Ascending aorta (tissue), 2 donors: ENCODE measurements at regions not wholly inside any gene's neighbourhood (a gene's known extent, or its start where the extent isn't known, plus 50 kb on each side); places are given as distances from the start of the nearest gene placed in this dataset.
"Not testable (repeated sequence)": the region's sequence is repeated elsewhere in the genome, so short reads cannot be mapped to it uniquely, and the experiment has no call there.

ENCODE experiments used
- DNase-seq, 2 donors: peaks; one replicate each; pipeline ENCODE4 v3.0.0-alpha.2; 2019; ENCODE audit warnings: low spot score in 2 of 2
- H3K27ac ChIP-seq, 2 donors: fragments of 200-600 bp; sonication (generic); one replicate each; pipeline ENCODE4 v1.5.1; 2016 to 2017; ENCODE audit warnings: mild to moderate bottlenecking in 1 of 2
- H3K27me3 ChIP-seq: fragments of 200-600 bp; sonication (generic); one replicate; pipeline ENCODE4 v1.5.1; 2017
- H3K36me3 ChIP-seq, 2 donors: fragments of 200-600 bp; sonication (generic); one replicate each; pipeline ENCODE4 v1.5.1; 2016
- H3K4me1 ChIP-seq, 2 donors: fragments of 200-600 bp; sonication (generic); one replicate each; pipeline ENCODE4 v1.5.1; 2016 to 2017; ENCODE audit warnings: mild to moderate bottlenecking in 1 of 2
- H3K4me3 ChIP-seq, 2 donors: fragments of 200-600 bp; sonication (generic); one replicate each; pipeline ENCODE4 v1.5.1; 2016 to 2017; ENCODE audit warnings: mild to moderate bottlenecking in 1 of 2
- H3K9me3 ChIP-seq, 2 donors: fragments of 200-600 bp; sonication (generic); one replicate each; pipeline ENCODE4 v1.5.1; 2016
- intact Hi-C: fragments of 100-400 bp; cut with DNase I; formaldehyde crosslinking; loops from one replicate; pipeline ENCODE4 v1.15.1; 2023
- TF ChIP-seq, protein P1 (sequence below), 3 experiments: fragments of 200-600 bp in 2 of 3; fragments of 450-650 bp in 1 of 3; sonication (generic) in 2 of 3; IDR thresholded peaks; one replicate each; pipeline ENCODE4 v1.5.1; 2016 to 2019; ENCODE audit warnings: antibody characterized with exemption in 3 of 3, mild to moderate bottlenecking in 1 of 3, moderate library complexity in 1 of 3

- no peak overlapping the region for H3K4me3 ChIP-seq
- DNase-seq, result no peak
- no peaks in the 10 kb centered on the region for H3K4me1 ChIP-seq
- intact Hi-C loops, result no loop called here
- no peaks in the 10 kb centered on the region for H3K27me3 ChIP-seq
- H3K9me3 ChIP-seq, result no peaks in the 10 kb centered on the region
- TF ChIP-seq, protein P1, sequence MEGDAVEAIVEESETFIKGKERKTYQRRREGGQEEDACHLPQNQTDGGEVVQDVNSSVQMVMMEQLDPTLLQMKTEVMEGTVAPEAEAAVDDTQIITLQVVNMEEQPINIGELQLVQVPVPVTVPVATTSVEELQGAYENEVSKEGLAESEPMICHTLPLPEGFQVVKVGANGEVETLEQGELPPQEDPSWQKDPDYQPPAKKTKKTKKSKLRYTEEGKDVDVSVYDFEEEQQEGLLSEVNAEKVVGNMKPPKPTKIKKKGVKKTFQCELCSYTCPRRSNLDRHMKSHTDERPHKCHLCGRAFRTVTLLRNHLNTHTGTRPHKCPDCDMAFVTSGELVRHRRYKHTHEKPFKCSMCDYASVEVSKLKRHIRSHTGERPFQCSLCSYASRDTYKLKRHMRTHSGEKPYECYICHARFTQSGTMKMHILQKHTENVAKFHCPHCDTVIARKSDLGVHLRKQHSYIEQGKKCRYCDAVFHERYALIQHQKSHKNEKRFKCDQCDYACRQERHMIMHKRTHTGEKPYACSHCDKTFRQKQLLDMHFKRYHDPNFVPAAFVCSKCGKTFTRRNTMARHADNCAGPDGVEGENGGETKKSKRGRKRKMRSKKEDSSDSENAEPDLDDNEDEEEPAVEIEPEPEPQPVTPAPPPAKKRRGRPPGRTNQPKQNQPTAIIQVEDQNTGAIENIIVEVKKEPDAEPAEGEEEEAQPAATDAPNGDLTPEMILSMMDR (IDR thresholded peaks at IDR 0.05), result no peak
- H3K36me3 ChIP-seq, result no peaks in the 10 kb centered on the region
- H3K27ac ChIP-seq, result no peak overlapping the region
These were observed 197.0 kb upstream of the SEMA6A start for GRCh38 chr5:116771466-116772151.

- H3K4me3 ChIP-seq, H3K27me3 ChIP-seq, intact Hi-C loops, H3K36me3 ChIP-seq, H3K4me1 ChIP-seq, H3K9me3 ChIP-seq, H3K27ac ChIP-seq, DNase-seq: not testable (repeated sequence)
These were observed 195.3 kb upstream of the SEMA6A start for GRCh38 chr5:116769953-116770352.

DNA sequence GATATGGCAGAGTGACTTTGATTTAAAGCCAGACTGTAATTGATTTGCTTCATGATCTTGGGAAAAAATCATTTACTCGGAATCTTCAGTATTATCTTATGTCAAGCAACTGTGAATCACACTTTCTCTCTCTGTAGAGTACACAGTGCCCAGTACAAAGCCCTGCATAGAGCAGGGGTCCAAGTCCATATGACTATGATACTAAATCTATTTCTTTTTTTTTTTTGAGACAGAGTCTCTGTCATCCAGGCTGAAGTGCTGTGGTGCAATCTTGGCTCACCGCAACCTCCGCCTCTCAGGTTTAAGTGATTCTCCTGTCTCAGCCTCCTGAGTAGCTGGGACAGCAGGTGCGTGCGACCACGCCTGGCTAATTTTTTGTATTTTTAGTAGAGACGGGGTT lies 194.8 kb upstream of the SEMA6A start:
- no peak for DNase-seq
- intact Hi-C loops, result no loop called here
- H3K27ac ChIP-seq, result no peak overlapping the region
- H3K36me3 ChIP-seq, result no peaks in the 10 kb centered on the region
- H3K4me1 ChIP-seq, result no peaks in the 10 kb centered on the region
- no peaks in the 10 kb centered on the region for H3K9me3 ChIP-seq
- TF ChIP-seq, protein P1 (IDR thresholded peaks at IDR 0.05), result no peak
- no peak overlapping the region for H3K4me3 ChIP-seq
- H3K27me3 ChIP-seq, result no peaks in the 10 kb centered on the region

DNA sequence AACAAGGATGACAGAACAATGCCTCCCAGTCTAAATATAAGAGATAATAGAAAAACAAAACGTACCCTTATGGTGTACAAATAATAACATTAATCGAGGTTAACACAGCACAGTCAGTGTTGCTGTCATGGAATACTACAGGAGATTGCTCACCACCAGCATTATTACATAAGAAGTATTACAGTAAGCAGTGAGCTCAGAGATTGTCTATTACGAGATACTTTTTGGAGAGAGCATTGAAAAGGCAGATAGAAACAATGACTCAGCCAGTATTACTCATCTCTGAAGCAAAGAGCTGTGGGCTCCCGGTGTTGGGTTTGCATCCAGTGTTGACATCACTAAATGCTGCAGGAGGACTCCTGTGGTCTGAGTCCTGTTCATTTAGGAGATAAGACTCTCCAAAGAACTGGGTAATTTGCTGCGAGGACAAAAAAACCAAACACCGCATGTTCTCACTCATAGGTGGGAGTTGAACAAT lies 191.9 kb upstream of the SEMA6A start:
- no peaks in the 10 kb centered on the region for H3K9me3 ChIP-seq
- intact Hi-C loops, result no loop called here
- no peak overlapping the region for H3K27ac ChIP-seq

DNA sequence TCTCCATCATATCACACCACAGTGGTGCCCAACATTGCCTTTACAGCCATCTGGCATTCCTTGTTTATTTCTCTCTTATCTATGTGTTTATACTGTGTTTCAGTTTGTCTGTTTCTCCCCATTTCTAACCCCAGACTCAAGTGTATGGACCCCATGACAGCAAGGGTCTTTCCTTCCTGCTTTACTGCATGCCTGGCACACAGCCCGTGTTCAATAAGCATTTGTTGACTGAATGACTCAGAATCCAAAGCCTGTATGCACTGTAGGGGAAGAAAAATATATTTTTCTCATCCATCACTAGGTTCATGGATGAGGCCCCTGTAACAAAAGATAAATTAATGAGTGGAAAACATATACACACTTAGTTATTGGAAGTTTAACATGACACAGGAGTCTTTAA lies 190.8 kb upstream of the SEMA6A start:
- Histone ChIP-seq H3K9me3 (no peaks in the 10 kb centered on the region), H3K27ac (no peak overlapping the region), H3K36me3 (no peaks in the 10 kb centered on the region), H3K27me3 (no peaks in the 10 kb centered on the region), H3K4me1 (no peaks in the 10 kb centered on the region), H3K4me3 (no peak overlapping the region)
- intact Hi-C loops, result no loop called here
- DNase-seq, result no peak
- TF ChIP-seq, protein P1 (IDR thresholded peaks at IDR 0.05), result no peak

More for the DNA sequence above, 191.9 kb upstream of the SEMA6A start:
- Histone ChIP-seq H3K4me1 (no peaks in the 10 kb centered on the region), H3K27me3 (no peaks in the 10 kb centered on the region), H3K4me3 (no peak overlapping the region), H3K36me3 (no peaks in the 10 kb centered on the region)
- TF ChIP-seq, protein P1 (IDR thresholded peaks at IDR 0.05), result no peak
- no peak for DNase-seq

DNA sequence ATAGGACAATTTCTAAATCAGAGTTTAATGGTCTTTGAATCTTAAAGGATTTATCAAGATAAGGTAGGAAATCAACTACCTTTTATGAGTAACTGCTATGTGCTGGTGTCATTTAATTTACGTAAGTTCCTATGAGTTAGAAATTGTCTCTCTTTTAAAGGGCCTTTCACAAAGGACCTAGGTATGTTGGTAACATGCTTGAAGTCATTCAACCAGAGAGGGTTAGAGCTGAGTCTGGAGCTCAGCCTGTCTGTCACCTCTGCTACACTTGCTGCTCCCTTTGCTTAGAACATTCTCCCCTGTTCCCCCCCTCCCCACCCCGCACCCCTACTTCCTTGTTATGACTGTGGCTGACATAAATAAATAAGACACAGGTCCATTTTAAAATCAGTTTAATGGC lies 190.3 kb upstream of the SEMA6A start:
- intact Hi-C loops, result no loop called here
- TF ChIP-seq, protein P1 (IDR thresholded peaks at IDR 0.05), result no peak
- no peak overlapping the region for H3K4me3 ChIP-seq
- no peaks in the 10 kb centered on the region for H3K4me1 ChIP-seq
- no peaks in the 10 kb centered on the region for H3K27me3 ChIP-seq
- H3K27ac ChIP-seq, result no peak overlapping the region
- DNase-seq, result no peak
- H3K9me3 ChIP-seq, result no peaks in the 10 kb centered on the region
- no peaks in the 10 kb centered on the region for H3K36me3 ChIP-seq
